GM23338 (cell line): ENCODE measurements at regions not wholly inside any gene's neighbourhood (a gene's known extent, or its start where the extent isn't known, plus 50 kb on each side); places are given as distances from the start of the nearest gene placed in this dataset.

ENCODE experiments used
- ATAC-seq: fragments of 200-7000 bp; cut with Tn5 transposase; 3 replicates; pipeline ENCODE4 v1.9.1; 2020
- DNase-seq: peaks from one replicate; pipeline ENCODE4 v3.0.0-alpha.2; 2015; ENCODE audit warnings: low spot score
- H2AFZ ChIP-seq: fragments of 200-600 bp; sonication (generic); 2 replicates; pipeline ENCODE4 v1.8.0; 2016; ENCODE audit warnings: antibody characterized with exemption, mild to moderate bottlenecking, moderate library complexity
- H3F3A ChIP-seq: fragments of 200-600 bp; sonication (generic); replicated peaks from 2 replicates; pipeline ENCODE4 v1.8.0; 2017; ENCODE audit warnings: antibody characterized with exemption, mixed run types, low read depth
- H3K27ac ChIP-seq: fragments of 200-600 bp; sonication (generic); 2 replicates; pipeline ENCODE4 v1.6.1; 2016; ENCODE audit warnings: low read depth
- H3K27me3 ChIP-seq: fragments of 200-600 bp; sonication (generic); 2 replicates; pipeline ENCODE4 v1.8.0; 2016; ENCODE audit warnings: mild to moderate bottlenecking, mixed run types, moderate library complexity; ENCODE audit not compliant: insufficient read depth
- H3K36me3 ChIP-seq: fragments of 200-600 bp; sonication (generic); 2 replicates; pipeline ENCODE4 v1.8.0; 2016; ENCODE audit warnings: mild to moderate bottlenecking; ENCODE audit not compliant: insufficient read depth
- H3K4me1 ChIP-seq: fragments of 200-600 bp; sonication (generic); 2 replicates; pipeline ENCODE4 v1.8.0; 2016; ENCODE audit warnings: mild to moderate bottlenecking, moderate library complexity; ENCODE audit not compliant: insufficient read depth
- H3K4me2 ChIP-seq: fragments of 200-600 bp; sonication (generic); 2 replicates; pipeline ENCODE4 v1.7.1; 2017; ENCODE audit warnings: mixed run types
- H3K4me3 ChIP-seq: fragments of 200-600 bp; sonication (generic); 2 replicates; pipeline ENCODE4 v1.6.1; 2016; ENCODE audit warnings: mixed run types
- H3K79me2 ChIP-seq: fragments of 200-600 bp; sonication (generic); replicated peaks from 2 replicates; pipeline ENCODE4 v1.8.0; 2017; ENCODE audit warnings: mild to moderate bottlenecking; ENCODE audit not compliant: insufficient read depth
- H3K9me2 ChIP-seq: fragments of 200-600 bp; sonication (generic); 2 replicates; pipeline ENCODE4 v1.8.0; 2017; ENCODE audit not compliant: insufficient read depth
- H4K20me1 ChIP-seq: fragments of 200-600 bp; sonication (generic); replicated peaks from 2 replicates; pipeline ENCODE4 v1.8.0; 2017; ENCODE audit warnings: mild to moderate bottlenecking; ENCODE audit not compliant: insufficient read depth
- H3K27ac Mint-ChIP-seq: 2 replicates; pipeline ENCODE4 v1.8.0; 2020; ENCODE audit warnings: inconsistent platforms, mild to moderate bottlenecking, moderate library complexity, mixed read lengths
- H3K27me3 Mint-ChIP-seq: 3 replicates; pipeline ENCODE4 v1.8.0; 2022; ENCODE audit warnings: low read depth, mild to moderate bottlenecking, moderate library complexity, mixed read lengths, inconsistent platforms; ENCODE audit not compliant: insufficient read depth, poor library complexity
- H3K36me3 Mint-ChIP-seq: 3 replicates; pipeline ENCODE4 v1.8.0; 2021; ENCODE audit warnings: low read depth, mild to moderate bottlenecking, inconsistent platforms, moderate library complexity, mixed read lengths
- H3K4me1 Mint-ChIP-seq: 3 replicates; pipeline ENCODE4 v1.8.0; 2020; ENCODE audit warnings: mild to moderate bottlenecking, inconsistent platforms, mixed read lengths
- H3K4me3 Mint-ChIP-seq: 3 replicates; pipeline ENCODE4 v1.8.0; 2021; ENCODE audit warnings: moderate library complexity, mild to moderate bottlenecking, inconsistent platforms, mixed read lengths
- H3K9me3 Mint-ChIP-seq: 3 replicates; pipeline ENCODE4 v1.8.0; 2020; ENCODE audit warnings: moderate library complexity, mild to moderate bottlenecking, inconsistent platforms, mixed read lengths
- CREB1 ChIP-seq: fragments of 250-450 bp; sonication (Bioruptor Pico); IDR thresholded peaks from 2 replicates; pipeline ENCODE4 v1.5.0; 2020; ENCODE audit warnings: low read depth, mild to moderate bottlenecking, moderate library complexity
- ETS1 ChIP-seq: IDR thresholded peaks from 2 replicates; pipeline ENCODE4 v1.6.1; 2016; ENCODE audit warnings: antibody characterized with exemption
- EZH2 ChIP-seq: fragments of 200-600 bp; sonication (generic); IDR thresholded peaks from one replicate; pipeline ENCODE4 v1.8.0; 2017; ENCODE audit warnings: antibody characterized with exemption, mild to moderate bottlenecking, low read depth; ENCODE audit not compliant: unreplicated experiment
- JUNB ChIP-seq: IDR thresholded peaks from one replicate; pipeline ENCODE4 v1.6.1; 2016; ENCODE audit warnings: antibody characterized with exemption; ENCODE audit not compliant: unreplicated experiment
- NANOG ChIP-seq: IDR thresholded peaks from 2 replicates; pipeline ENCODE4 v1.6.1; 2016; ENCODE audit warnings: antibody characterized with exemption, borderline replicate concordance
- POLR2AphosphoS5 ChIP-seq: IDR thresholded peaks from 2 replicates; pipeline ENCODE4 v1.6.1; 2016; ENCODE audit warnings: antibody characterized with exemption, low read depth
- REST ChIP-seq: IDR thresholded peaks from one replicate; pipeline ENCODE4 v1.6.1; 2018; ENCODE audit warnings: antibody characterized with exemption; ENCODE audit not compliant: unreplicated experiment
- STAT1 ChIP-seq: IDR thresholded peaks from one replicate; pipeline ENCODE4 v1.6.1; 2016; ENCODE audit warnings: antibody characterized with exemption; ENCODE audit not compliant: unreplicated experiment
- ZNF462 ChIP-seq: fragments of 250-450 bp; sonication (Bioruptor Pico); IDR thresholded peaks from 2 replicates; pipeline ENCODE4 v1.5.0; 2020; ENCODE audit warnings: mild to moderate bottlenecking, moderate library complexity

- H3K27me3 ChIP-seq: no peaks in the 10 kb centered on the region
- no peak for TF ChIP-seq CREB1 (CRISPR knock-in tag)
- TF ChIP-seq ZNF462 (CRISPR knock-in tag): no peak
- TF ChIP-seq STAT1: no peak
- TF ChIP-seq NANOG: no peak
- no peak overlapping the region for H3K27ac ChIP-seq
- peaks cover 18% of the 10 kb centered on the region for H4K20me1 ChIP-seq
- ATAC-seq: no peak
- H2AFZ ChIP-seq: no peak overlapping the region
- H3F3A ChIP-seq: no peaks in the 10 kb centered on the region
- no peak overlapping the region for H3K4me3 Mint-ChIP-seq
- H3K36me3 ChIP-seq: peaks cover 9% of the 10 kb centered on the region; the same call in 1 of the 2 replicates
- peaks cover 2% of the 10 kb centered on the region for H3K27me3 Mint-ChIP-seq
- no peak overlapping the region for H3K4me2 ChIP-seq
- no peak for DNase-seq
- no peak overlapping the region for H3K4me3 ChIP-seq
- peaks cover 4% of the 10 kb centered on the region; the same call in 2 of the 3 replicates for H3K4me1 Mint-ChIP-seq
- H3K9me2 ChIP-seq: no peaks in the 10 kb centered on the region
- no peaks in the 10 kb centered on the region for H3K9me3 Mint-ChIP-seq
- no peaks in the 10 kb centered on the region for H3K4me1 ChIP-seq
- H3K27ac Mint-ChIP-seq: no peak overlapping the region
- H3K36me3 Mint-ChIP-seq: peaks cover 43% of the 10 kb centered on the region; the same call in 2 of the 3 replicates
- peaks cover 24% of the 10 kb centered on the region for H3K79me2 ChIP-seq
Measured at GRCh38 chr1:65056234-65056633, 89.9 kb upstream of the JAK1 start.

GRCh38 chr1:65056866-65057265 lies 90.5 kb upstream of the JAK1 start:
- Histone ChIP-seq H3K79me2 (peaks cover 30% of the 10 kb centered on the region), H3K4me3 (no peak overlapping the region), H3K4me2 (no peak overlapping the region), H3K27me3 (no peaks in the 10 kb centered on the region), H3K27ac (no peak overlapping the region), H4K20me1 (peaks cover 22% of the 10 kb centered on the region), H3K4me1 (no peaks in the 10 kb centered on the region), H3F3A (no peaks in the 10 kb centered on the region), H3K9me2 (no peaks in the 10 kb centered on the region), H3K36me3 (peaks cover 9% of the 10 kb centered on the region; the same call in 1 of the 2 replicates), H2AFZ (no peak overlapping the region)
- H3K27ac Mint-ChIP-seq: no peak overlapping the region
- H3K27me3 Mint-ChIP-seq: peaks cover 2% of the 10 kb centered on the region
- H3K4me3 Mint-ChIP-seq: no peak overlapping the region
- no peaks in the 10 kb centered on the region for H3K9me3 Mint-ChIP-seq
- no peak for ATAC-seq
- DNase-seq: no peak
- H3K4me1 Mint-ChIP-seq: peaks cover 4% of the 10 kb centered on the region; the same call in 2 of the 3 replicates
- peaks cover 43% of the 10 kb centered on the region; the same call in 2 of the 3 replicates for H3K36me3 Mint-ChIP-seq
- TF ChIP-seq ETS1 (no peak), STAT1 (no peak), POLR2AphosphoS5 (no peak), REST (no peak), EZH2 (no peak), NANOG (no peak), JUNB (no peak)
